MM.1S (cell line): ENCODE measurements at regions not wholly inside any gene's neighbourhood (a gene's known extent, or its start where the extent isn't known, plus 50 kb on each side); places are given as distances from the start of the nearest gene placed in this dataset.

Experiments
- DNase-seq: peaks from one replicate; pipeline ENCODE4 v3.0.0-alpha.2; 2015
- H2AFZ ChIP-seq: fragments of 300-600 bp; sonication (generic); 2 replicates; pipeline ENCODE4 v1.6.0; 2016; ENCODE audit warnings: antibody characterized with exemption, low read length
- H3F3A ChIP-seq: fragments of 300-600 bp; sonication (generic); 2 replicates; pipeline ENCODE4 v1.6.1; 2016; ENCODE audit warnings: mild to moderate bottlenecking, antibody characterized with exemption, low read length, moderate library complexity, mixed read lengths; ENCODE audit not compliant: insufficient read depth
- H3K27ac ChIP-seq: fragments of 300-600 bp; sonication (generic); 2 replicates; pipeline ENCODE4 v1.5.1; 2016; ENCODE audit warnings: mild to moderate bottlenecking, low read length
- H3K27me3 ChIP-seq: fragments of 300-600 bp; sonication (generic); replicated peaks from 2 replicates; pipeline ENCODE4 v1.6.0; 2016; ENCODE audit warnings: low read length; ENCODE audit not compliant: insufficient read depth
- H3K36me3 ChIP-seq: fragments of 300-600 bp; sonication (generic); replicated peaks from 2 replicates; pipeline ENCODE4 v1.6.1; 2016; ENCODE audit warnings: mild to moderate bottlenecking, low read length, mixed read lengths; ENCODE audit not compliant: insufficient read depth
- H3K4me1 ChIP-seq: fragments of 300-600 bp; sonication (generic); 2 replicates; pipeline ENCODE4 v1.6.1; 2016; ENCODE audit warnings: low read length, mixed read lengths
- H3K4me2 ChIP-seq: fragments of 300-600 bp; sonication (generic); 2 replicates; pipeline ENCODE4 v1.6.0; 2016; ENCODE audit warnings: low read depth, low read length
- H3K4me3 ChIP-seq: fragments of 300-600 bp; sonication (generic); 2 replicates; pipeline ENCODE4 v1.5.1; 2016; ENCODE audit warnings: low read length, mixed read lengths
- H3K79me2 ChIP-seq: fragments of 300-600 bp; sonication (generic); 2 replicates; pipeline ENCODE4 v1.6.1; 2016; ENCODE audit warnings: mixed run types, low read length, mixed read lengths
- H3K9ac ChIP-seq: fragments of 300-600 bp; sonication (generic); 2 replicates; pipeline ENCODE4 v1.6.1; 2016; ENCODE audit warnings: low read length, mixed read lengths
- H3K9me2 ChIP-seq: fragments of 300-600 bp; sonication (generic); replicated peaks from 2 replicates; pipeline ENCODE4 v1.6.1; 2016; ENCODE audit warnings: mild to moderate bottlenecking, low read length, mixed read lengths; ENCODE audit not compliant: insufficient read depth
- H3K9me3 ChIP-seq: fragments of 300-600 bp; sonication (generic); replicated peaks from 2 replicates; pipeline ENCODE4 v1.6.1; 2016; ENCODE audit warnings: mild to moderate bottlenecking, low read length, mixed read lengths; ENCODE audit not compliant: insufficient read depth
- H4K20me1 ChIP-seq: fragments of 300-600 bp; sonication (generic); 2 replicates; pipeline ENCODE4 v1.6.1; 2016; ENCODE audit warnings: mild to moderate bottlenecking, low read length, moderate library complexity, mixed read lengths; ENCODE audit not compliant: insufficient read depth
- EZH2 ChIP-seq: fragments of 300-600 bp; sonication (generic); optimal IDR thresholded peaks from 2 replicates; pipeline ENCODE3; 2017; ENCODE audit warnings: low read depth, mild to moderate bottlenecking, antibody characterized with exemption, low read length, mixed read lengths
- EZH2phosphoT487 ChIP-seq: fragments of 300-600 bp; sonication (generic); IDR thresholded peaks from 2 replicates; pipeline ENCODE4 v1.6.1; 2018; ENCODE audit warnings: antibody characterized with exemption, low read length
- TF ChIP-seq, protein P1 (sequence below): fragments of 300-600 bp; sonication (generic); IDR thresholded peaks from 2 replicates; pipeline ENCODE4 v1.5.1; 2016; ENCODE audit warnings: antibody characterized with exemption, low read length, mixed read lengths

DNA sequence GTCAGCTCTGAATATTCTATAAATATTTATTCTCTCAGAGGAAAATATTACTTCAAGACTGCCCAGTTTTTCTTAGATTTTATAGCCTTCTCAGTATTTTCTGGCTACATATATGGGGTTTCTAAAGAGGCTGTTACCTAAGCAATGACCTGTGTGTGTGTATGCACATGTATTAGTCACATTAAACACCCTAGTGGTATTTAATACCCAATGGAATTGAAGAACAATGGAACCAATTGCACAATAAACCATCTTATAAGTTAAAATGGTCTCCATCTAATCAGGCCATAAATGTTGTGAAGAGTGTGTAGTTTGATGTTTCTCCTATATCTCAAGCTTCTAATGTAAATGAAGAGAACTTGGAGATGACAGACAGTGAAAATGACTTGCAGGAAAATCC is 450.0 kb downstream of the SPATA31D1 start:
- H3K27ac ChIP-seq: no peak overlapping the region
- H3K4me1 ChIP-seq: no peaks in the 10 kb centered on the region
- no peaks in the 10 kb centered on the region for H3K9me3 ChIP-seq
- H3K4me2 ChIP-seq: no peak overlapping the region
- no peaks in the 10 kb centered on the region for H3K9me2 ChIP-seq
- H3K9ac ChIP-seq: no peak overlapping the region
- H2AFZ ChIP-seq: no peak overlapping the region
- TF ChIP-seq, protein P1, sequence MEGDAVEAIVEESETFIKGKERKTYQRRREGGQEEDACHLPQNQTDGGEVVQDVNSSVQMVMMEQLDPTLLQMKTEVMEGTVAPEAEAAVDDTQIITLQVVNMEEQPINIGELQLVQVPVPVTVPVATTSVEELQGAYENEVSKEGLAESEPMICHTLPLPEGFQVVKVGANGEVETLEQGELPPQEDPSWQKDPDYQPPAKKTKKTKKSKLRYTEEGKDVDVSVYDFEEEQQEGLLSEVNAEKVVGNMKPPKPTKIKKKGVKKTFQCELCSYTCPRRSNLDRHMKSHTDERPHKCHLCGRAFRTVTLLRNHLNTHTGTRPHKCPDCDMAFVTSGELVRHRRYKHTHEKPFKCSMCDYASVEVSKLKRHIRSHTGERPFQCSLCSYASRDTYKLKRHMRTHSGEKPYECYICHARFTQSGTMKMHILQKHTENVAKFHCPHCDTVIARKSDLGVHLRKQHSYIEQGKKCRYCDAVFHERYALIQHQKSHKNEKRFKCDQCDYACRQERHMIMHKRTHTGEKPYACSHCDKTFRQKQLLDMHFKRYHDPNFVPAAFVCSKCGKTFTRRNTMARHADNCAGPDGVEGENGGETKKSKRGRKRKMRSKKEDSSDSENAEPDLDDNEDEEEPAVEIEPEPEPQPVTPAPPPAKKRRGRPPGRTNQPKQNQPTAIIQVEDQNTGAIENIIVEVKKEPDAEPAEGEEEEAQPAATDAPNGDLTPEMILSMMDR: no peak
- TF ChIP-seq EZH2phosphoT487: no peak
- no peak for TF ChIP-seq EZH2
- H4K20me1 ChIP-seq: no peaks in the 10 kb centered on the region
- no peaks in the 10 kb centered on the region for H3F3A ChIP-seq
- no peak overlapping the region for H3K4me3 ChIP-seq
- no peak for DNase-seq
- no peaks in the 10 kb centered on the region for H3K27me3 ChIP-seq
- H3K79me2 ChIP-seq: no peaks in the 10 kb centered on the region
- no peaks in the 10 kb centered on the region for H3K36me3 ChIP-seq

DNA sequence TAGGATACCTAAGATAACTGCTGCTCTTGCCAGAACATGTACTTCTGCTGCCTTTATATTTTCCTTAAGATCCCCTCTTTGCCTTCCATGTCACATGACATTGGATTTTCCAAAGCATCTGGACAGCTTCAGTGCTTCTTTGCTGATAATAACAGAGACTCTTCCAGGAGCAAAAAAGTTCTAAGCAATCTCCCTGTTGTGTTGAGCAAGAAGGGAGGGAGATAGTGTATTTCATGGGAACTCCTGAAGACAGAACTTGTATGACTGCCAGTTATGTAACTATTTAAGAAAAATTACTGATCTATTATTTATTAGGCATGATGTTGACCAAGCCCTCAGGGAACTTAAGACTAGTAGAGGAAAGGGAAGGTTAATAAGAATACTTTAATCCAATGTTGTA is 454.7 kb downstream of the SPATA31D1 start:
- no peaks in the 10 kb centered on the region for H3K4me1 ChIP-seq
- H4K20me1 ChIP-seq: no peaks in the 10 kb centered on the region
- no peaks in the 10 kb centered on the region for H3F3A ChIP-seq
- H3K4me3 ChIP-seq: no peak overlapping the region
- no peaks in the 10 kb centered on the region for H3K36me3 ChIP-seq
- H3K27ac ChIP-seq: no peak overlapping the region
- H3K9me3 ChIP-seq: no peaks in the 10 kb centered on the region
- H3K27me3 ChIP-seq: no peaks in the 10 kb centered on the region
- TF ChIP-seq, protein P1: no peak
- no peak for TF ChIP-seq EZH2phosphoT487
- no peak for TF ChIP-seq EZH2
- no peak for DNase-seq
- no peak overlapping the region for H2AFZ ChIP-seq
- H3K79me2 ChIP-seq: no peaks in the 10 kb centered on the region
- H3K9ac ChIP-seq: no peak overlapping the region
- H3K4me2 ChIP-seq: no peak overlapping the region
- no peaks in the 10 kb centered on the region for H3K9me2 ChIP-seq

DNA sequence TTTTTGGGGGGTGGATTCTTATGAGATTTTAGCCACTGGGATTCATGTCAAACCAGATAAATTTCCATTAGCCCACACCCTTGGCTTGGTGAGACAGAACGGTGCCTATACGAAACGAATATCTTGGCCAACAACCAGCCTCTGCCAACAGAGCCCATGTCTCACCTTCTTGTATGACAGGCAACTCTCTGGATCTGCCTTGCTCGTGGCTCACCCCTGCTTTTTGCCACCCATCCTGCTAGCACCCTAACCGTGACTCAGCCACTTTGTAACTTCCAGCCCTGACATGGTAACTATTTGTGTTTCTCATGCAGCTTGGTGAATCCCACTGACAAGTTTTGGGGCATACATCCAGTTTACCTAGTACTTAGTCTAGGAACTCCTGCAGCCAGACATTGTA is 457.0 kb downstream of the SPATA31D1 start:
- Histone ChIP-seq H3K4me3 (no peak overlapping the region), H3F3A (no peaks in the 10 kb centered on the region), H2AFZ (no peak overlapping the region), H3K36me3 (no peaks in the 10 kb centered on the region), H3K9ac (no peak overlapping the region), H3K79me2 (no peaks in the 10 kb centered on the region), H4K20me1 (no peaks in the 10 kb centered on the region), H3K4me2 (no peak overlapping the region), H3K27ac (no peak overlapping the region), H3K27me3 (no peaks in the 10 kb centered on the region), H3K9me3 (no peaks in the 10 kb centered on the region), H3K9me2 (no peaks in the 10 kb centered on the region), H3K4me1 (no peaks in the 10 kb centered on the region)
- TF ChIP-seq EZH2phosphoT487: no peak
- TF ChIP-seq, protein P1: no peak
- no peak for TF ChIP-seq EZH2
- DNase-seq: no peak
